Kidney (tissue), 13 donors: ENCODE measurements at regions not wholly inside any gene's neighbourhood (a gene's known extent, or its start where the extent isn't known, plus 50 kb on each side); places are given as distances from the start of the nearest gene placed in this dataset.
A peak's percentile ranks its signal among the peaks of the same experiment; 100 is the strongest.

Source experiments
- DNase-seq, 5 donors: peaks; one replicate each; pipeline ENCODE4 v3.0.0-alpha.2; 2013 to 2020
- FAIRE-seq: peaks from 2 replicates; lab custom pipeline; 2012; peaks lifted over from hg19 to GRCh38; lab: Jason Lieb, UNC
- H3K27ac ChIP-seq, 2 donors: one replicate each; pipeline ENCODE4 v1.7.0; 2013; ENCODE audit warnings: low read depth in 2 of 2, low read length in 2 of 2, inconsistent platforms in 1 of 2
- H3K27me3 ChIP-seq: one replicate; pipeline ENCODE4 v1.7.1; 2013; ENCODE audit warnings: low read length, inconsistent platforms; ENCODE audit not compliant: control insufficient read depth, insufficient read depth
- H3K36me3 ChIP-seq, 3 donors: one replicate each; pipeline versions ENCODE4 v1.7.0 to v1.7.1; 2013; ENCODE audit warnings: low read length in 3 of 3, control low read depth in 1 of 3, inconsistent platforms in 1 of 3; ENCODE audit not compliant: insufficient read depth in 3 of 3, control insufficient read depth in 2 of 3
- H3K4me1 ChIP-seq, 3 donors: one replicate each; pipeline versions ENCODE4 v1.7.0 to v1.7.1; 2013; ENCODE audit warnings: low read length in 3 of 3, inconsistent platforms in 1 of 3, low read depth in 1 of 3; ENCODE audit not compliant: control insufficient read depth in 2 of 3, insufficient read depth in 2 of 3
- H3K4me3 ChIP-seq, 3 donors: one replicate each; pipeline versions ENCODE4 v1.7.0 to v1.8.1; 2013; ENCODE audit warnings: low read length in 3 of 3, control low read depth in 1 of 3, inconsistent platforms in 1 of 3
- H3K9ac ChIP-seq, 3 donors: one replicate each; pipeline versions ENCODE4 v1.7.0 to v1.7.1; 2013; ENCODE audit warnings: low read length in 3 of 3, control low read depth in 1 of 3, inconsistent platforms in 1 of 3
- H3K9me3 ChIP-seq, 3 donors: one replicate each; pipeline versions ENCODE4 v1.7.0 to v1.7.1; 2013; ENCODE audit warnings: low read length in 3 of 3, control low read depth in 1 of 3, inconsistent platforms in 1 of 3; ENCODE audit not compliant: control insufficient read depth in 2 of 3, insufficient read depth in 1 of 3
- CTCF ChIP-seq: IDR thresholded peaks from 3 replicates; pipeline ENCODE4 v1.5.1; 2012; ENCODE audit warnings: mild to moderate bottlenecking, moderate library complexity, borderline replicate concordance; ENCODE audit not compliant: insufficient read depth; ENCODE audit errors: extremely low read depth
- intact Hi-C: fragments of 100-400 bp; cut with DNase I; formaldehyde crosslinking; loops from one replicate; pipeline ENCODE4 v1.11.1; 2022
- donor health status: control.
- donor health status: control.
- donor health status: control.
- donor health status: control.
- donor health status: control.
- donor health status: DM: yes; HTN: yes; CAD: no.
- donor health status: Normal renal cell carcinoma (clear cell type).

- Histone ChIP-seq H3K4me1 (peaks cover 4 to 9% (median 6%) of the 10 kb centered on the region in 3 donors), H3K36me3 (no peaks in the 10 kb centered on the region), H3K4me3 (no peak overlapping the region), H3K27me3 (no peaks in the 10 kb centered on the region), H3K9me3 (no peaks in the 10 kb centered on the region), H3K9ac (no peak overlapping the region), H3K27ac (no peak overlapping the region)
- no peak for TF ChIP-seq CTCF
- FAIRE-seq (no peak), DNase-seq (peak in 4 of 5 donors; percentile 58 to 72 (median 64))
- intact Hi-C loops = no loop called here
Measured at GRCh38 chr2:41990688-41991087, 57.1 kb upstream of the PKDCC start.

GRCh38 chr2:41992056-41992642 is 55.7 kb upstream of the PKDCC start:
- DNase-seq (peak in 1 of 5 donors; percentile 48), FAIRE-seq (no peak)
- Histone ChIP-seq H3K9ac (no peak overlapping the region), H3K4me3 (no peak overlapping the region), H3K27me3 (no peaks in the 10 kb centered on the region), H3K36me3 (no peaks in the 10 kb centered on the region), H3K27ac (no peak overlapping the region), H3K4me1 (peaks cover 4 to 14% (median 6%) of the 10 kb centered on the region in 3 donors), H3K9me3 (no peaks in the 10 kb centered on the region)
- intact Hi-C loops = no loop called here
- TF ChIP-seq CTCF = no peak

- no peak overlapping the region for H3K27ac ChIP-seq
- DNase-seq (peak in 3 of 5 donors; percentile 52 to 82 (median 81)), FAIRE-seq (no peak)
- no peaks in the 10 kb centered on the region for H3K9me3 ChIP-seq
- no peaks in the 10 kb centered on the region for H3K27me3 ChIP-seq
- H3K4me3 ChIP-seq = no peak overlapping the region
- no peak for TF ChIP-seq CTCF
- H3K4me1 ChIP-seq = peaks cover 4 to 14% (median 6%) of the 10 kb centered on the region in 3 donors
- H3K36me3 ChIP-seq = no peaks in the 10 kb centered on the region
- intact Hi-C loops = no loop called here
- no peak overlapping the region for H3K9ac ChIP-seq
Measured at GRCh38 chr2:41992671-41993434, 55.0 kb upstream of the PKDCC start.
